Gastroesophageal sphincter (tissue), 4 donors: ENCODE measurements at regions not wholly inside any gene's neighbourhood (a gene's known extent, or its start where the extent isn't known, plus 50 kb on each side); places are given as distances from the start of the nearest gene placed in this dataset.

Experiments used
- ATAC-seq: fragments of 150-250 bp; one replicate; pipeline ENCODE4 v1.9.1; 2016; ENCODE audit warnings: mild to moderate bottlenecking, moderate library complexity
- H3K27ac ChIP-seq, 4 donors: fragments of 200-600 bp; sonication (generic) in 3 of 4; 1 replicate in 3 of 4; 2 replicates in 1 of 4; pipeline ENCODE4 v1.5.1; 2016 to 2019
- H3K27me3 ChIP-seq: fragments of 200-600 bp; sonication (generic); one replicate; pipeline ENCODE4 v1.5.1; 2019
- H3K36me3 ChIP-seq, 2 donors: fragments of 200-600 bp; sonication (generic); one replicate each; pipeline ENCODE4 v1.5.1; 2019; ENCODE audit warnings: control low read depth in 1 of 2
- H3K4me1 ChIP-seq, 3 donors: fragments of 200-600 bp; sonication (generic); 1 replicate in 2 of 3; 2 replicates in 1 of 3; pipeline ENCODE4 v1.5.1; 2016 to 2019; ENCODE audit warnings: control low read depth in 2 of 3
- H3K4me3 ChIP-seq, 2 donors: fragments of 200-600 bp; sonication (generic); one replicate each; pipeline ENCODE4 v1.5.1; 2019; ENCODE audit warnings: mild to moderate bottlenecking in 1 of 2, moderate library complexity in 1 of 2
- H3K9me3 ChIP-seq, 3 donors: fragments of 200-600 bp; sonication (generic); one replicate each; pipeline ENCODE4 v1.5.1; 2017 to 2019; ENCODE audit warnings: control low read depth in 2 of 3
- CTCF ChIP-seq, 4 experiments: fragments of 200-600 bp in 2 of 4; fragments of 450-650 bp in 2 of 4; sonication (generic) in 1 of 4; IDR thresholded peaks; one replicate each; pipeline ENCODE4 v1.5.1; 2017 to 2019; ENCODE audit warnings: antibody characterized with exemption in 4 of 4, mild to moderate bottlenecking in 2 of 4, moderate library complexity in 2 of 4
- EP300 ChIP-seq: sonication (generic); formaldehyde crosslinking; IDR thresholded peaks from one replicate; pipeline ENCODE4 v1.6.1; 2017; ENCODE audit warnings: antibody characterized with exemption, mild to moderate bottlenecking
- POLR2A ChIP-seq, 2 donors: fragments of 450-650 bp; IDR thresholded peaks; one replicate each; pipeline ENCODE4 v1.6.1; 2017; ENCODE audit warnings: antibody characterized with exemption in 2 of 2, mild to moderate bottlenecking in 2 of 2, moderate library complexity in 1 of 2
- POLR2AphosphoS5 ChIP-seq: sonication (generic); formaldehyde crosslinking; IDR thresholded peaks from one replicate; pipeline ENCODE4 v1.6.1; 2017; ENCODE audit warnings: antibody characterized with exemption
- WGBS, 2 donors: methylation state at CpG; one replicate each; pipeline ENCODE4 v1.1.5; 2018; ENCODE audit warnings: low coverage in 1 of 2; 5-methylcytosine and 5-hydroxymethylcytosine counted together

- Histone ChIP-seq H3K27me3 (no peaks in the 10 kb centered on the region), H3K9me3 (no peaks in the 10 kb centered on the region), H3K36me3 (no peaks in the 10 kb centered on the region), H3K27ac (no peak overlapping the region), H3K4me3 (no peak overlapping the region), H3K4me1 (no peaks in the 10 kb centered on the region)
- no peak for ATAC-seq
- TF ChIP-seq CTCF (IDR thresholded peaks at IDR 0.05) (no peak), POLR2A (IDR thresholded peaks at IDR 0.05) (no peak), EP300 (no peak), POLR2AphosphoS5 (no peak)
Observed at GRCh38 chr5:145708169-145708568, 127.0 kb downstream of the PRELID2 start.

DNA sequence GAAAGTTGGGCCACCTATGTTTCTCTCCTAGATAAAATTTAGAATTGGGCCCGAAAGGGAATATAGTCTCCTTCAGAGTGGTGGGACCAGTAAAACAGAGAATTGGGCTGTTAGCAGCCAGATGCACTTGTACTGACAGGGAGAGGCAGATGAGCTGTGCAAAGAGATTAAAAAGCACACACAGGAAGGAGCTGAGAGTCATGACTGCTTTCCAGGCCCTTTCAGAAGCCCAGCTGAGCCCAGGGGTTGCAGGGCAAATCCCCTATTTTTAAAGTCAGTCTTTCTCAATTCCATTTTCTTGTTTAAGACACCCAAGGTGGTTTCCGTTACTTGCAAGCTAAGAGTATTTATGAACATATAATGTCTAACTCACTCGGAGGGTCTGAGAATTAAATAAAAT lies 130.4 kb downstream of the PRELID2 start:
- H3K36me3 ChIP-seq, result no peaks in the 10 kb centered on the region
- no peaks in the 10 kb centered on the region for H3K27me3 ChIP-seq
- no peak for ATAC-seq
- no peaks in the 10 kb centered on the region for H3K4me1 ChIP-seq
- H3K4me3 ChIP-seq, result no peak overlapping the region
- WGBS, 2 donors, result 91 to 96% methylated on average over 3 of the region's 3 CpGs
- no peak overlapping the region for H3K27ac ChIP-seq
- no peak for TF ChIP-seq POLR2A (IDR thresholded peaks at IDR 0.05)
- no peak for TF ChIP-seq CTCF (IDR thresholded peaks at IDR 0.05)
- TF ChIP-seq POLR2AphosphoS5, result no peak
- no peak for TF ChIP-seq EP300
- H3K9me3 ChIP-seq, result no peaks in the 10 kb centered on the region

DNA sequence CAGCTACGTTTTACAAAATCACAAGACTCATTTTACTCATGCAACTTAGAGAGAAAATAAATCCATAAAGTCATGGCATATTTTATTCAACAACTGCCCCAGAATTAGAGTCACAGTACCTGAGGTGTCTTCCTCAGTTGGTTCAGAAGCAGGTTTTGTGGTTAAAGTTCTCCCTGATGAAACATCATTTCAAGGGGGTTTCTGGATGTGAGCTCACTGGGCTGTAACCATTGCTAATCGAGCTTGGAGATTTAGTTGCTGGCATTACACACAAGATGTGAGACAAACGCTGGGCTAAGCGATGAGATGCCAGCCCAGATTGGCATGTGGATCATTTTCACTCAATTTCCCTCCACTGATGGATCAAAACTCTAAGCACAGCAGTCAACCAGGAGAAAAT lies 131.3 kb downstream of the PRELID2 start:
- no peak overlapping the region for H3K4me3 ChIP-seq
- H3K27ac ChIP-seq, result no peak overlapping the region
- H3K4me1 ChIP-seq, result no peaks in the 10 kb centered on the region
- no peaks in the 10 kb centered on the region for H3K36me3 ChIP-seq
- no peaks in the 10 kb centered on the region for H3K27me3 ChIP-seq
- WGBS, 2 donors, result 90 to 91% methylated on average over 2 to 4 of the region's 4 CpGs
- no peaks in the 10 kb centered on the region for H3K9me3 ChIP-seq
- no peak for TF ChIP-seq EP300
- TF ChIP-seq POLR2A (IDR thresholded peaks at IDR 0.05), result no peak
- no peak for TF ChIP-seq POLR2AphosphoS5
- TF ChIP-seq CTCF (IDR thresholded peaks at IDR 0.05), result no peak
- ATAC-seq, result no peak

DNA sequence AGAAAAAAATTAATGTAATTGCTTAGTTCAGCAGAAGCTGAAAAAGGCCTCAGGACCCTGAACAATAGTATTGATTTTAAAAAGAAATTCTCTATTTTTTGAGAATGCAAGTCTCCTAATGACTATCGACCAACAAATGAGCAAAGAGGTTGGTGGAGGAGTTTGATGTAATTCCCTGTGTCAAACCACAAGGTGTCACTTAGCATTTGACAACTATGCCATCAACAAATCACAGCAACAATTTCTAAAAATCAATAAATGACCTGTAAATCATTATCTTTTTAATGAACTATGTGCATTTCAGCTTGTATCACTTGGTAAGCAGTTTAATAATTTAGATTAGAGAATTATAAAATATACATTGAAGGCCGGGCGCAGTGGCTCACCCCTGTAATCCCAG lies 133.7 kb downstream of the PRELID2 start:
- no peak for ATAC-seq
- no peak for TF ChIP-seq POLR2A (IDR thresholded peaks at IDR 0.05)
- no peaks in the 10 kb centered on the region for H3K36me3 ChIP-seq
- H3K4me1 ChIP-seq, result no peaks in the 10 kb centered on the region
- 82 to 96% methylated on average over 3 of the region's 3 CpGs for WGBS, 2 donors
- no peak overlapping the region for H3K27ac ChIP-seq
- no peak overlapping the region for H3K4me3 ChIP-seq
- H3K9me3 ChIP-seq, result no peaks in the 10 kb centered on the region
- H3K27me3 ChIP-seq, result no peaks in the 10 kb centered on the region

GRCh38 chr5:145699846-145700245 lies 135.3 kb downstream of the PRELID2 start:
- Histone ChIP-seq H3K4me3 (no peak overlapping the region), H3K9me3 (no peaks in the 10 kb centered on the region), H3K4me1 (no peaks in the 10 kb centered on the region), H3K27ac (no peak overlapping the region), H3K36me3 (no peaks in the 10 kb centered on the region), H3K27me3 (no peaks in the 10 kb centered on the region)
- 63 to 80% methylated on average over 1 to 2 of the region's 2 CpGs for WGBS, 2 donors
- ATAC-seq, result no peak
- no peak for TF ChIP-seq CTCF (IDR thresholded peaks at IDR 0.05)
- TF ChIP-seq POLR2AphosphoS5, result no peak
- no peak for TF ChIP-seq EP300
- no peak for TF ChIP-seq POLR2A (IDR thresholded peaks at IDR 0.05)
